Dermis blood vessel endothelial cell (primary cell): ENCODE measurements at regions not wholly inside any gene's neighbourhood (a gene's known extent, or its start where the extent isn't known, plus 50 kb on each side); places are given as distances from the start of the nearest gene placed in this dataset.

ENCODE experiments used
- DNase-seq: peaks from one replicate; pipeline ENCODE4 v3.0.0; 2010

DNA sequence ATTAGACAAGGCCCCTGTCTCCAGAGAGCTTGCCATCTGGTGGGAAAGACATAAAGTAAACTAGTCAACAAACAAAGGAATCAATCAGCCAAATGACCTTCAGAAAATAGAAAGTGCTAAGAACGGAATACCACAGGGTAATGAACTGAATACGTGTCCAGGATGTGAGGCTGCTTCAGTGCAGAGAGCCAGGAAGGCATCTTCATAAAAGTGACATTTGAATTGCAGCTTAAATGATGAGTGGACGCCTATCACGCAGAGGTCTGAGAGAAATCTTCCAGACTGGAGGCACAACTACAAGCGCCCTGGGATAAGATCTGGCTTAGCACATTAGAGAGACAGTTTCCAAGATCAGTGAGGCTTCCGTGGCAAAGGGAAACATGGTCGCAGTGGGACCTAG is 574.1 kb upstream of the CDH8 start:
- DNase-seq: no peak

- DNase-seq: no peak
These were observed 566.6 kb upstream of the CDH8 start for GRCh38 chr16:62602790-62603189.

GRCh38 chr16:62597875-62598274 is 561.6 kb upstream of the CDH8 start:
- DNase-seq: no peak

GRCh38 chr16:62596584-62596983 is 560.3 kb upstream of the CDH8 start:
- DNase-seq: no peak

DNA sequence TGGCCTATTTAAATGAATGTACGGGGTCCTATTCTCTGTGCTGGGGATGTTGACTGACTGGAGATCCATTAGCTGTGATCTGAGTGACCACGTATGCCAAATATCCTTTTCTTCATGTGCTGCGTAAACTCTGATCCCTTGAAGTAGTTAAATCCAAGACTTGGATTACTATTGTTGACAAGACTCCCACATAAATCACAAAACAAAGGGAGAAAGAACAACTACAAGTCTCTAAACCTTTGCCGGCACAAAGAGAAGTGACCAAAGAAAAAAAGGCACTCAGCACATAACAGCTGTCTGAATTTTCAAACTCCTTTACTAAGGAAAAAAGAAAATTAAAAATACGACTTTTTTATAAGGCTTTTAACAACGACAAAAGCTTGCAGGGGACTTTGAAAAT is 559.9 kb upstream of the CDH8 start:
- no peak for DNase-seq

DNA sequence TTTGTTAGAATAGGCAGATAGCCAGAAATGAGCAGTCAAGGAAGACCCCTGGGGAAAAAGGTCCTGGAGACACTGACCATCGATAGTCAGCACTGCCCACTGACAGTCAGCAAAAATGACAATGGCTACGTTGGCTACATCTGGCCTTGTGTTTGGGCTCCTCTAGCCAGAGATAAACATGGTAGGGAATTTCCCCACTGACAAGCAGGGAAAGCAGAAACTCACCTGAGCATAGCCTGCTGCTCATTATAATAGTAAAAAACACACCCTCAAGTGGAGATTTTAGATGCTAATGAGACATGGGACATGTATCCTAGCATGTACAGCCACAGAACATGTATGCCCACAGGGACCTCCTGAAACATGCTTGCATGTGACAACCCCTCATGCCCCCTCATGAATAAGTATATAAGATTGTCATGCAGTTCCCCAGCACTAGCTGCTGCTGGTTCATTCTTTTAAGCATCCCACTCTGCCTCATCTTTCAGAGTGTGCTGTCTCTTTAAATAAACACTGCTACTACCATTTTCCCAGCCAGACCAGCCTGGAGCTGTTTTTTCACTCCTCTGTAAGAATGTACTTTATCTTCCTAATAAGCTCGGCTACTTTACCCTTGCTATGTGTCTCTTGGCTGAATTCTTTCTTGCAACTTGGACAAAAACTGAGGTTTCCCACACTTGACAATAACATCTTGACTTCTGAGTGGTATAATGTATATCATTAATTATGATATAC is 550.1 kb upstream of the CDH8 start:
- no peak for DNase-seq

GRCh38 chr16:62585041-62585545 is 548.9 kb upstream of the CDH8 start:
- DNase-seq: no peak

GRCh38 chr16:62583414-62583813 is 547.2 kb upstream of the CDH8 start:
- no peak for DNase-seq

DNA sequence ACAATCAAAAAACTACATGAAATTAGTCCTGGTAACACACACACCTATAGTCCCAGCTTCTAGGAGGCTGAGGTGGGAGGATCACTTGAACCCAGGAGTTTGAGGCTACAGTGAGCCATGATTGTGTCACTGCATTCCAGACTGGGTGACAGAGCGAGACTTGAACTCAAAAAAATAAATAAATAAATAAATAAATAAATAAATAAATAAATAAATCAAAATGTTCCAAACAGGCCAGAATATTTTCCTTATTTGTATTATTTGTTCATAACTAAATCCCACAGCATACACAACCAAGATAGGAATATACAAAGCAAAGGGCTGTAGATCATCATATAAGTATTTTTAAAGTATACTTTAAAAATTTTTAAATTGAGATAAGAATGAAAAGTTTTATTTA is 537.2 kb upstream of the CDH8 start:
- DNase-seq: no peak

DNA sequence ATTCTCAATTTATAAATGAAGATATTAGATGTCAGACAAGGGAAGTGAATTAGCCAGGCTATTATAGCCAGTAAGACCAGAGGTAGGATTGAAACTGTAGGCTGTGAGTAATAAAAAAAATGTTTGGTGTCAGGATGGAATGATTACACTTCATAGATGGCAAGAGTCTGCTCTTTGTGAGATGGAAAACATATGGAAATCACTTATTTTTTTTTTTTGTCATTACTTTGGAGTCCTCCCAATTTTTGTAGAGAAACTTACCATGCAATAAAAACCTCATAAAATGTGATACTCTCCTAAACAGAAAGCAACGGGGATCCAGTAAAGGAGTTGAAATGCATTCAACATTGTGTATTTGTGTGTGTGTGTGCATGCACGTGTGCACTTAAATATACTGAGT is 532.7 kb upstream of the CDH8 start:
- no peak for DNase-seq

DNA sequence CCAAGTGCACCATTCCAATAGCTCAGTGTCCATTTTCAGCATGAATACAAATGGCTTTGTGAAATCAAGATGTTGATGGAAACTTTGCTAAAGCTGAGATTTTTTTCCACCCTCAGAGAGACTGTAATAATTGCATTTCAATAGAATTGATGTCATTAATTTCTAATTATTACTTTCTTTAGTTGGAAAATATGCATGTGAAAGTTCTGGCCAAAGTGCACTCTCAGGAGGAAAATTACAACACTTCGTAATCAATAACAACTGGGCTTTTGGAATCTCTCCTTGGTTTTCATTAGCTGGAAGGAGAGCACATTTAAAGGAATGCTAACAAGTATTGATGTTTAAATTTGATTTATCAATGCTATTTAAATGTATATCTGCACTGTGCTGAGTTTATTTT is 529.5 kb upstream of the CDH8 start:
- no peak for DNase-seq

- DNase-seq: no peak
These were observed 528.1 kb upstream of the CDH8 start for GRCh38 chr16:62564291-62564690.

GRCh38 chr16:62562121-62562520 is 525.9 kb upstream of the CDH8 start:
- no peak for DNase-seq

GRCh38 chr16:62549875-62550274 is 513.6 kb upstream of the CDH8 start:
- DNase-seq: no peak

- DNase-seq: no peak
These were observed 511.9 kb upstream of the CDH8 start for GRCh38 chr16:62548095-62548494.

DNA sequence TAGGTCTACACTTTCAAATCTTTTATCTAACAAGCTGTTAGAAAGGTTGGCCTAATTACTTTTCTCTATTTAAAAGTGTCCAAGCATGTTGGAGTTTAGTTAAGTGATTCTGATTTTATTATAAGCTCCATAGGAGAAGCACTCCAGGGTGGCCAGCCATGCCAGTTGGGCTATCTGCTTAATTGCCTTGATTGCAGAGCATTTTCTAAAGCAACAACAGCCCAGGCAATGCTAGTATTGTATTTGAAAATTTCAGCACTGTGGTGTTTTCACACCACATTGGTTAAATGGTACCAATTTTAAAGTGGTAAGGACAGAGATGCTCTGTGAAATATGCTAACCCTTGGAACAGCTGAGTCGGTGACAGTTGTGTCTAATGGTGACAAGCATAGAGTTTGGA is 510.5 kb upstream of the CDH8 start:
- DNase-seq: no peak

DNA sequence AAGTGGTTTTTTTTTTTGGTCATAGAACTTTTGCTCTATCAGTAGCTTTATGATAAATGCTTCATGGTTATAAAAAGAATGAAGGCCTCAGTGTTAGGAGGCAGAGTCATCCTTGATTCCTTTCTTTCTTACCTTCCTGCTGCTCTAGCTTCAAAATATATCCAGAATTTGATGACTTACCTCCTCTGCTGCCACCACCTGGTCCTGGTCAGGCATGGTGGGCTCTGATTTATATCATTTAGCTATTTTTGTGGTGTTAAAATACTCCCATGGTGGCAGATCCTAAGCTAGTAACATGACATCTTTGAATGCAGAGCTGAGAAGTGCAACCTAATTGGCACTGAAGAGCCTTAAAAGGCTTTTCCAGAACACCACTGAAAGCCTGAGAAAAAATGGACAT is 508.8 kb upstream of the CDH8 start:
- no peak for DNase-seq

DNA sequence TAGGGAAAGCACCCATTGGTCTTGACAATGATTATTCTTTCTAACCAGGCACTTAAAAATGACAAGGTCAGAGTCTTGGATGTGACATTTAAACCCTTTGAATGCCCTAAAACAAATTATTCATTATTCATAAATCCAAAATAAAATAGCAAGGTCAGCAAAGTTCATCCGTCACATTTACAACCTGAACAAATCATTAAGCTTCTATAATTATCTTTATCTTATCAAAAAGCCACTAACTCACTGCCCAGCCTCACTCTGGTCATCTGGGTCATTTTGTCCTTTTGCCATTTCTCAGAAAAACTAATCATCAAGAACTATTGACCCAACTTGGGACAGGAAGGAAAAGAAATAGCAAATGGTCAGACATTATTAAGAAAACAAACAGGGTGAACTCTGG is 507.3 kb upstream of the CDH8 start:
- no peak for DNase-seq

GRCh38 chr16:62539657-62540056 is 503.4 kb upstream of the CDH8 start:
- no peak for DNase-seq

- DNase-seq: no peak
These were observed 494.2 kb upstream of the CDH8 start for GRCh38 chr16:62530426-62530825.

GRCh38 chr16:62516001-62516400 is 479.8 kb upstream of the CDH8 start:
- no peak for DNase-seq

DNA sequence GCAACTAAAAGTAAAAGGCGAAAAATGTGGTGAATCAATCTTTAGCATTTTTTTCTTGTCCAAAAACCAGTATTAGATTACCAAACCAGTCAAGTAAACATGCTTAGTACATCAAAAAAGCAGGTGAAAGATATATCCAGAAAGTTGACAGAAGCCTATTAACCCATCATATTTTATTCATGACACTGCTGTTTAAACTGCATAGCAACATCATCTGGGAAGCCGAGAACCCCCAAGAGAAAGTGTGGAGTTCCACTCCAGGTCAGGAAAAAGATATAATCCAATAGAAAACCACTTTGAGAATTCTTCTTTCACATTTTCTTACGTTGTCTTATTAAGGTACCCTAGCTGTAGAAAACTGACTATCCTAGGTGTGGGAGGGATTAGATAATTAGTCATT is 466.8 kb upstream of the CDH8 start:
- no peak for DNase-seq

GRCh38 chr16:62478903-62479458 is 442.7 kb upstream of the CDH8 start:
- no peak for DNase-seq

DNA sequence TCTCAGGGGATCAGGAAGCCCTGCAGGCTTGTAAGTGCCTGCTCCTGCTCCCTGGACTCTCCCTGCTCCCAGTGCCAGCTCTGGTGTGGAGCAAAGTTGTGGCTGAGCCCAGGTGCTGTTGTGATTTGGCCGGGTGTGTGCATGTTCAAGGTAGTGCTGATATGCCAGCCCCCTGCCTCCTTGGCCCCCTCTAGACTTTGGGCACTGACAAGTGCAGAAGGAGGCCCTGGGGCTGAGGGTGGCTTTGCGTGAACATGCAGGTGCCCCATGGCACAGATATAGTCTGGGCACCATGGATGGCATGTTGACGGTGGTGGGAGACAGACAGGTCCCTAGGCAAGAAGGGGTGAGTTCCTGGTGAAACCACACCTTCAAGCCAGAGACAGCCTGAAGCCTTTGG is 441.6 kb upstream of the CDH8 start:
- no peak for DNase-seq

DNA sequence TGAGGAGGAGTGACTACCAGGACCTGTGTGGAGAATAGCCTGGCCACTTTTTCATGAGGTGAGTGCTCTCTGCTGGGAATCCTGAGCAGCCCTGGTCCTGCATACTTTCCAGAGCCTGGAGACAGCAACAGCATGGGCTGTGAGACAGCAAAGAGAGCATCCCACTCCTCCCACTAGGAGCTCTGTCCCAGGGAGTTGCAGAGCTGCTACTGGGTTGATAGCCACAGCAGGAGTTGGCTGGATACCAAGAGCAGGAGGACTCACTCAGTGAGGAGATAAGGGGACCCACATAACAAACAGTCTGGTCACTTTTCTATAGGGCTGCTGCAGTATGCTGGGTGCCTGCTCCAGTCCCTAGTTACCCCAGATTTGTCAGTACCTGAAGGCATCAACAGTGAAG is 439.3 kb upstream of the CDH8 start:
- DNase-seq: no peak
